ENCODE measurements at regions not wholly inside any gene's neighbourhood (a gene's known extent, or its start where the extent isn't known, plus 50 kb on each side); places are given as distances from the start of the nearest gene placed in this dataset.

DNA sequence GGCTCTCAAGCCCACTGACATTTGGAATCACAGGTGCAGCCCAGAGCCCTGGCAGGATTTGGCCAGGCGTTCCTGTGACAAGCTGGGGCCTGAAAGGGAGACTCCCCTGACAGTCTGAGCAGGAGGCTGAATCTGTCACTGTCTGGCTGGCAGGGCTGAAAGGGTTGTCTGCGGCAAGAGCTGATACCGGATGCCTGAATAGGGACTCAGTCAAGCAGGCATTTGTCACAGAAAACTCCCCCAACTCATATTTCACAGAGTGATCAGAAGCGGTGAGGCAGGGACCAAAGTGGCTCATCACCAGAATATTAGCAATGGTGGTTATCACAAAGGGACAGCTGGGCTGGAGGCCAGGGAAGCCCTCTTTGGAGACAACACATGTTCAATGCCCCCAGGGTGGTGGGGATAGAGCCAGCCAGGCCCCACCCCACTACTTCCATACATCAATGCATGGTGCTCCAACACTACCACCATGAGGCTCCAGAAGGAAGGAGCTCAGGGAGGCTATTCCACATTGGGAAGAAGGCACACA is 295.5 kb downstream of the DTWD2 start:
- TF ChIP-seq POLR2A (IDR thresholded peaks at IDR 0.05), result no peak
- TF ChIP-seq, protein P1, sequence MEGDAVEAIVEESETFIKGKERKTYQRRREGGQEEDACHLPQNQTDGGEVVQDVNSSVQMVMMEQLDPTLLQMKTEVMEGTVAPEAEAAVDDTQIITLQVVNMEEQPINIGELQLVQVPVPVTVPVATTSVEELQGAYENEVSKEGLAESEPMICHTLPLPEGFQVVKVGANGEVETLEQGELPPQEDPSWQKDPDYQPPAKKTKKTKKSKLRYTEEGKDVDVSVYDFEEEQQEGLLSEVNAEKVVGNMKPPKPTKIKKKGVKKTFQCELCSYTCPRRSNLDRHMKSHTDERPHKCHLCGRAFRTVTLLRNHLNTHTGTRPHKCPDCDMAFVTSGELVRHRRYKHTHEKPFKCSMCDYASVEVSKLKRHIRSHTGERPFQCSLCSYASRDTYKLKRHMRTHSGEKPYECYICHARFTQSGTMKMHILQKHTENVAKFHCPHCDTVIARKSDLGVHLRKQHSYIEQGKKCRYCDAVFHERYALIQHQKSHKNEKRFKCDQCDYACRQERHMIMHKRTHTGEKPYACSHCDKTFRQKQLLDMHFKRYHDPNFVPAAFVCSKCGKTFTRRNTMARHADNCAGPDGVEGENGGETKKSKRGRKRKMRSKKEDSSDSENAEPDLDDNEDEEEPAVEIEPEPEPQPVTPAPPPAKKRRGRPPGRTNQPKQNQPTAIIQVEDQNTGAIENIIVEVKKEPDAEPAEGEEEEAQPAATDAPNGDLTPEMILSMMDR (IDR thresholded peaks at IDR 0.05), result no peak
